Spleen (tissue), 11 donors: ENCODE measurements at regions not wholly inside any gene's neighbourhood (a gene's known extent, or its start where the extent isn't known, plus 50 kb on each side); places are given as distances from the start of the nearest gene placed in this dataset.

ENCODE experiments used
- DNase-seq: peaks from one replicate; pipeline ENCODE4 v3.0.0-alpha.2; 2020
- H3K27ac ChIP-seq, 8 donors: fragments of 200-600 bp; sonication (generic) in 7 of 8; 1 replicate in 4 of 8; 2 replicates in 4 of 8; pipeline versions ENCODE4 v1.5.0 to v1.8.0; 2016 to 2021; ENCODE audit warnings: inconsistent platforms in 4 of 8, mild to moderate bottlenecking in 4 of 8, moderate library complexity in 1 of 8
- H3K27me3 ChIP-seq, 7 donors: fragments of 200-600 bp; sonication (generic) in 6 of 7; replicated peaks in 1 of 7; 1 replicate in 4 of 7; 2 replicates in 3 of 7; pipeline versions ENCODE4 v1.5.0 to v1.8.0; 2016 to 2021; ENCODE audit warnings: inconsistent platforms in 3 of 7, mild to moderate bottlenecking in 1 of 7
- H3K36me3 ChIP-seq, 6 donors: fragments of 200-600 bp; sonication (generic) in 5 of 6; 1 replicate in 4 of 6; 2 replicates in 2 of 6; pipeline versions ENCODE4 v1.5.0 to v1.8.0; 2016 to 2021; ENCODE audit warnings: inconsistent platforms in 2 of 6
- H3K4me1 ChIP-seq, 6 donors: fragments of 200-600 bp; sonication (generic) in 5 of 6; 1 replicate in 3 of 6; 2 replicates in 3 of 6; pipeline versions ENCODE4 v1.5.0 to v1.8.0; 2016 to 2021; ENCODE audit warnings: inconsistent platforms in 3 of 6
- H3K4me3 ChIP-seq, 8 donors: fragments of 200-600 bp; sonication (generic) in 7 of 8; 1 replicate in 4 of 8; 2 replicates in 4 of 8; pipeline versions ENCODE4 v1.5.0 to v1.8.0; 2016 to 2021; ENCODE audit warnings: inconsistent platforms in 4 of 8, mild to moderate bottlenecking in 4 of 8, moderate library complexity in 2 of 8
- H3K9me3 ChIP-seq, 8 donors: fragments of 200-600 bp; sonication (generic) in 7 of 8; 1 replicate in 4 of 8; 2 replicates in 4 of 8; pipeline versions ENCODE4 v1.5.0 to v1.8.0; 2016 to 2021; ENCODE audit warnings: inconsistent platforms in 4 of 8
- POLR2A ChIP-seq, 3 donors: fragments of 450-650 bp; IDR thresholded peaks; one replicate each; pipeline ENCODE4 v1.5.1; 2017; ENCODE audit warnings: antibody characterized with exemption in 3 of 3, mild to moderate bottlenecking in 1 of 3
- POLR2AphosphoS5 ChIP-seq, 3 donors: sonication (generic); formaldehyde crosslinking; IDR thresholded peaks; one replicate each; pipeline ENCODE4 v1.5.1; 2017; ENCODE audit warnings: antibody characterized with exemption in 3 of 3
- WGBS, 5 donors: extraction: QIAGEN DNeasy Blood & Tissue Kit in 3 of 5; methylation state at CpG; one replicate each; pipeline versions ENCODE4 v1.1.5 to v1.1.7; 2013 to 2018; 5-methylcytosine and 5-hydroxymethylcytosine counted together
- intact Hi-C: fragments of 100-400 bp; cut with DNase I; formaldehyde crosslinking; loops from one replicate; pipeline ENCODE4 v1.15.0; 2023; ENCODE audit warnings: low total_unique reads
- TF ChIP-seq, protein P1 (sequence below), 11 experiments: fragments of 200-600 bp in 7 of 11; fragments of 450-650 bp in 4 of 11; sonication (generic) in 4 of 11; IDR thresholded peaks in 8 of 11; conservative IDR thresholded peaks in 3 of 11; 1 replicate in 7 of 11; 2 replicates in 4 of 11; pipeline versions ENCODE4 v1.4.0 to v1.8.0; 2016 to 2021; ENCODE audit warnings: antibody characterized with exemption in 11 of 11, inconsistent platforms in 4 of 11, mild to moderate bottlenecking in 1 of 11
- donor health status: healthy with polysubstance abuse.
- donor health status: DM: no; HTN: no; CAD: no; lungs with moderate emphysema.
- donor health status: DM: no; HTN: no; CAD: no.
- donor health status: Bipolar disorder and iron deficiency.
- donor health status: healthy.
- donor health status: DM: no; HTN: no; CAD: no.
- donor health status: DM: yes; HTN: yes; CAD: no.

DNA sequence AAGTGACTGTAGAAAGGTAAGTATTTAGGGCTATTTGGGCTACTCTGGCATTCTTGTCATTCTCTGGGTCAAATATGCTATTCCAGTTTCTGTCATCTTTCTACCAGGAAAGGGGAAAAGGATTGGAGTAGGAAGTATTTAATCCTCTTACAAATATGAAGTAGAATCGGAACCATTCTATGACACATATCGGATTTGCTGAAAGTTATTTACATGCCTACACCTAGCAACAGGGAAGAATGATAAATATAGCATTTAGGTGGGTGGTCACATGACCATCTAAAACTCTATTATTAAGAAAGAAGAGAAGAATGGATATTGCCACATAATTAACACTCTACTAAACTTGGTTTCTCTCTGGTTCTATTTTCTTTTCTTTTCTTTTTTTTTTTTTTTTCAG, 1353.1 kb downstream of the ZPLD1 start:
- DNase-seq, result no peak
- Histone ChIP-seq H3K27ac (no peak overlapping the region), H3K36me3 (no peaks in the 10 kb centered on the region), H3K4me3 (no peak overlapping the region), H3K4me1 (no peaks in the 10 kb centered on the region), H3K9me3 (peaks cover 0 to 5% (median 0%) of the 10 kb centered on the region in 8 donors), H3K27me3 (no peaks in the 10 kb centered on the region)
- intact Hi-C loops, result no loop called here
- 78 to 97% (median 89%) methylated on average over 2 of the region's 2 CpGs for WGBS, 5 donors
- no peak for TF ChIP-seq POLR2AphosphoS5 (IDR thresholded peaks at IDR 0.05)
- TF ChIP-seq POLR2A (IDR thresholded peaks at IDR 0.05), result no peak
- TF ChIP-seq, protein P1, sequence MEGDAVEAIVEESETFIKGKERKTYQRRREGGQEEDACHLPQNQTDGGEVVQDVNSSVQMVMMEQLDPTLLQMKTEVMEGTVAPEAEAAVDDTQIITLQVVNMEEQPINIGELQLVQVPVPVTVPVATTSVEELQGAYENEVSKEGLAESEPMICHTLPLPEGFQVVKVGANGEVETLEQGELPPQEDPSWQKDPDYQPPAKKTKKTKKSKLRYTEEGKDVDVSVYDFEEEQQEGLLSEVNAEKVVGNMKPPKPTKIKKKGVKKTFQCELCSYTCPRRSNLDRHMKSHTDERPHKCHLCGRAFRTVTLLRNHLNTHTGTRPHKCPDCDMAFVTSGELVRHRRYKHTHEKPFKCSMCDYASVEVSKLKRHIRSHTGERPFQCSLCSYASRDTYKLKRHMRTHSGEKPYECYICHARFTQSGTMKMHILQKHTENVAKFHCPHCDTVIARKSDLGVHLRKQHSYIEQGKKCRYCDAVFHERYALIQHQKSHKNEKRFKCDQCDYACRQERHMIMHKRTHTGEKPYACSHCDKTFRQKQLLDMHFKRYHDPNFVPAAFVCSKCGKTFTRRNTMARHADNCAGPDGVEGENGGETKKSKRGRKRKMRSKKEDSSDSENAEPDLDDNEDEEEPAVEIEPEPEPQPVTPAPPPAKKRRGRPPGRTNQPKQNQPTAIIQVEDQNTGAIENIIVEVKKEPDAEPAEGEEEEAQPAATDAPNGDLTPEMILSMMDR (IDR thresholded peaks at IDR 0.05 in 8 of 11, conservative IDR thresholded peaks at IDR 0.05 in 3 of 11), result no peak

DNA sequence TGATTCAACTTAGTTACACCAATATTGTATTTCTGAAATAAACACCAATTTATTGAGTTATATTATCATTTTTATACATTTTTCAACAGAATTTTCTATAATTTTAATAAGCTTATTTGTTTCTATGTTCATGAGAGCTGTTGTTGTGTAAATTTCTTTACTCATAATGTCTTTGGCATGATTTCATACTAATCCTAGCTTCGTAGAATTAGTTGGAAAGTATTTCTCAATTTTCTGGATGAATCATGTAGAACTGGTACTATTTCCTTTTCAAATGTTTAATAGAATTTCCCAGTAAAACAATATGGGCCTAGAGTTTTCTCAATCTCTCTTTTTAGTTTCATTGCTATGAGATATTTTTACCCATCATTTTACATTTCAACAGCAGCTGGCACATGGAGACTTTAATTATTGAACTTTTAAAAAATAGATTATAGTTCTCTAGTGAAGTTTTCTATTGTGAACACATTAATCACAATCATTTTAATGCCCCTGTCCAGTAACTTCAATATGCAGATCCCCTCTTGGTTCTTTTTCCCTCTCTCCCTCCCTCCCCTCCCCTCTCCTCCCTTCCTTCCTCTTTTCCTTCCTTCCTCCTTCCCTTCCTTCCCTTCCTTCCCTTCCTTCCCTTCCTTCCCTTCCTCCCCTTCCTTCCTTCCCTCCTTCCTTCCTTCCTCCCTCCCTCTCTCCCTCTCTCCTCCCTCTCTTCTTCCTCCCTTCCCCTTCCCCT, 1357.1 kb downstream of the ZPLD1 start:
- H3K27me3 ChIP-seq, result no peaks in the 10 kb centered on the region
- H3K27ac ChIP-seq, result no peak overlapping the region
- peaks cover 0 to 5% (median 0%) of the 10 kb centered on the region in 8 donors for H3K9me3 ChIP-seq
- no peaks in the 10 kb centered on the region for H3K4me1 ChIP-seq
- DNase-seq, result no peak
- H3K36me3 ChIP-seq, result no peaks in the 10 kb centered on the region
- TF ChIP-seq POLR2AphosphoS5 (IDR thresholded peaks at IDR 0.05) (no peak), POLR2A (IDR thresholded peaks at IDR 0.05) (no peak)
- TF ChIP-seq, protein P1 (IDR thresholded peaks at IDR 0.05 in 8 of 11, conservative IDR thresholded peaks at IDR 0.05 in 3 of 11), result no peak
- H3K4me3 ChIP-seq, result no peak overlapping the region
- intact Hi-C loops, result no loop called here
- WGBS, 5 donors, result 31 to 86% (median 74%) methylated on average over 1 of the region's 1 CpG

DNA sequence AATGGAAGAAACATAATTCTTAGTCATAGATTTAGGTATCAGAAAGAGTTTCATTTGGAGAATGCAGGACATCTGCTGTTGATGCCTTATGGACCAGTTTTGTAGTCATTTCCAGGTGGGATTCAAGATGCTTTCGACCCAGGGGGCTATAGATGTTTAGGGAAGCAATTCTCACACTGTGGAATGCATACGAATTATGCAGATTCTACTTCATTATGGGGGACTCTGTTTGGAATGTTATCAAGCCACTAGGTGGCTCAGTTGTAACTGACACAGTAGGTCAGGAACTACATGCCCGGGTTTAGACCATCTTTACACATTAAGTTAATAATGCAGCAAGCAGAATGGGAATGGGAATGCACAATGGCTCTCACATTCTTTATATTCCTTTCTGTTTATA, 1359.8 kb downstream of the ZPLD1 start:
- TF ChIP-seq POLR2A (IDR thresholded peaks at IDR 0.05), result no peak
- TF ChIP-seq, protein P1 (IDR thresholded peaks at IDR 0.05 in 8 of 11, conservative IDR thresholded peaks at IDR 0.05 in 3 of 11), result no peak
- TF ChIP-seq POLR2AphosphoS5 (IDR thresholded peaks at IDR 0.05), result no peak
- intact Hi-C loops, result no loop called here
- H3K4me1 ChIP-seq, result no peaks in the 10 kb centered on the region
- WGBS, 5 donors, result 22 to 48% (median 40%) methylated on average over 3 of the region's 3 CpGs
- no peaks in the 10 kb centered on the region for H3K27me3 ChIP-seq
- H3K4me3 ChIP-seq, result no peak overlapping the region
- no peak overlapping the region for H3K27ac ChIP-seq
- no peak for DNase-seq
- no peaks in the 10 kb centered on the region for H3K36me3 ChIP-seq
- H3K9me3 ChIP-seq, result peaks cover 0 to 5% (median 0%) of the 10 kb centered on the region in 8 donors

DNA sequence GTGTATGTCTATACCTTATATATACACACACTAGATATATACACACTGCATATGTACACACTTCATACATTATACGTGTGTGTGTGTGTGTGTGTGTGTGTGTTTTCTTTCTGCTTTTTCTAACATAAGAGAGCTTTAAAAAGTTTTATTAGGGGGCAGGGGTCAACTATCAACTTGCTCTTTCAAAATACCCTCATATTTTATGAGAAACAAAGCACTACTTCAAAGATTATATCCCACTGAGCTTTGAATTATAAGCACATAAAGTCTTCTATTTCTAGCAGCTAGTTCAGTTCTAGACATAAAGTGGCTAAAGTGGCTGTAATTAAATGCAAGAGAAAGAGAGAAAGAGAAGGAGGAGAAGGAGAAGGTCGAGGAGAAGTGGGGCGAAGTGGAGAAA, 1361.3 kb downstream of the ZPLD1 start:
- TF ChIP-seq POLR2AphosphoS5 (IDR thresholded peaks at IDR 0.05) (no peak), POLR2A (IDR thresholded peaks at IDR 0.05) (no peak)
- TF ChIP-seq, protein P1 (IDR thresholded peaks at IDR 0.05 in 8 of 11, conservative IDR thresholded peaks at IDR 0.05 in 3 of 11), result no peak
- Histone ChIP-seq H3K9me3 (no peaks in the 10 kb centered on the region), H3K4me1 (no peaks in the 10 kb centered on the region), H3K27ac (no peak overlapping the region), H3K27me3 (no peaks in the 10 kb centered on the region), H3K4me3 (no peak overlapping the region), H3K36me3 (no peaks in the 10 kb centered on the region)
- intact Hi-C loops, result no loop called here
- DNase-seq, result no peak
- WGBS, 5 donors, result 67 to 76% (median 71%) methylated on average over 3 of the region's 3 CpGs
